ENCODE measurements at regions not wholly inside any gene's neighbourhood (a gene's known extent, or its start where the extent isn't known, plus 50 kb on each side); places are given as distances from the start of the nearest gene placed in this dataset.

- no peak overlapping the region for H3K4me3 Mint-ChIP-seq
- TF ChIP-seq CTCF (IDR thresholded peaks at IDR 0.05), result no peak
- H3K4me1 Mint-ChIP-seq, result peaks cover 29% of the 10 kb centered on the region
- peak overlapping the region; percentile 95 for H3K27ac Mint-ChIP-seq
- peaks cover 7% of the 10 kb centered on the region for H3K27me3 Mint-ChIP-seq (ENCODE audit: low read depth, poor library complexity)
- peaks cover 8% of the 10 kb centered on the region for H3K36me3 Mint-ChIP-seq (ENCODE audit: low read depth)
- DNase-seq, result no peak
- H3K9me3 Mint-ChIP-seq, result peaks cover 16% of the 10 kb centered on the region
Measured at GRCh38 chrX:6693051-6693450, 158.1 kb upstream of the VCX3A start.

- Mint-ChIP-seq H3K4me3 (no peak overlapping the region), H3K27ac (no peak overlapping the region), H3K4me1 (no peaks in the 10 kb centered on the region), H3K27me3 (ENCODE audit: low read depth, poor library complexity) (no peaks in the 10 kb centered on the region), H3K9me3 (peaks cover 18% of the 10 kb centered on the region), H3K36me3 (ENCODE audit: low read depth) (peaks cover 4% of the 10 kb centered on the region)
- no peak for TF ChIP-seq CTCF (IDR thresholded peaks at IDR 0.05)
- DNase-seq, result no peak
Measured at GRCh38 chrX:6685489-6685888, 150.6 kb upstream of the VCX3A start.

GRCh38 chrX:6683353-6683752, 148.4 kb upstream of the VCX3A start:
- H3K4me3 Mint-ChIP-seq, result no peak overlapping the region
- no peak overlapping the region for H3K27ac Mint-ChIP-seq
- DNase-seq, result no peak
- peaks cover 6% of the 10 kb centered on the region for H3K9me3 Mint-ChIP-seq
- no peaks in the 10 kb centered on the region for H3K27me3 Mint-ChIP-seq (ENCODE audit: low read depth, poor library complexity)
- no peak for TF ChIP-seq CTCF (IDR thresholded peaks at IDR 0.05)
- H3K4me1 Mint-ChIP-seq, result peaks cover 5% of the 10 kb centered on the region
- no peaks in the 10 kb centered on the region for H3K36me3 Mint-ChIP-seq (ENCODE audit: low read depth)

GRCh38 chrX:6681521-6682145, 146.7 kb upstream of the VCX3A start:
- Mint-ChIP-seq H3K36me3 (ENCODE audit: low read depth) (no peaks in the 10 kb centered on the region), H3K27me3 (ENCODE audit: low read depth, poor library complexity) (no peaks in the 10 kb centered on the region), H3K27ac (no peak overlapping the region), H3K4me3 (no peak overlapping the region), H3K4me1 (peaks cover 16% of the 10 kb centered on the region), H3K9me3 (peaks cover 6% of the 10 kb centered on the region)
- TF ChIP-seq CTCF (IDR thresholded peaks at IDR 0.05), result no peak
- DNase-seq, result no peak

GRCh38 chrX:6679988-6680387, 145.1 kb upstream of the VCX3A start:
- DNase-seq, result no peak
- H3K36me3 Mint-ChIP-seq (ENCODE audit: low read depth), result no peaks in the 10 kb centered on the region
- H3K4me3 Mint-ChIP-seq, result no peak overlapping the region
- no peak overlapping the region for H3K27ac Mint-ChIP-seq
- no peak for TF ChIP-seq CTCF (IDR thresholded peaks at IDR 0.05)
- H3K9me3 Mint-ChIP-seq, result peaks cover 6% of the 10 kb centered on the region
- H3K27me3 Mint-ChIP-seq (ENCODE audit: low read depth, poor library complexity), result no peaks in the 10 kb centered on the region
- peaks cover 16% of the 10 kb centered on the region for H3K4me1 Mint-ChIP-seq

GRCh38 chrX:6679550-6679949, 144.6 kb upstream of the VCX3A start:
- H3K9me3 Mint-ChIP-seq, result peaks cover 6% of the 10 kb centered on the region
- H3K4me1 Mint-ChIP-seq, result peaks cover 16% of the 10 kb centered on the region
- no peak overlapping the region for H3K4me3 Mint-ChIP-seq
- H3K36me3 Mint-ChIP-seq (ENCODE audit: low read depth), result no peaks in the 10 kb centered on the region
- DNase-seq, result no peak
- no peak overlapping the region for H3K27ac Mint-ChIP-seq
- no peaks in the 10 kb centered on the region for H3K27me3 Mint-ChIP-seq (ENCODE audit: low read depth, poor library complexity)
- no peak for TF ChIP-seq CTCF (IDR thresholded peaks at IDR 0.05)

All from nephron progenitor cell (in vitro differentiated cells).